H1 (cell line): ENCODE measurements at regions not wholly inside any gene's neighbourhood (a gene's known extent, or its start where the extent isn't known, plus 50 kb on each side); places are given as distances from the start of the nearest gene placed in this dataset.

Experiments used
- CTCF ChIA-PET: fragments of 300-600 bp; sonication (Branson Sonifier 250); formaldehyde crosslinking; loops from one replicate; lab custom pipeline; 2021; ENCODE audit not compliant: partially characterized antibody; lab: Charles Lee
- POLR2A ChIA-PET: fragments of 300-600 bp; sonication (Branson Sonifier 250); formaldehyde crosslinking; loops from one replicate; lab custom pipeline; 2021; ENCODE audit warnings: inconsistent platforms; ENCODE audit not compliant: partially characterized antibody; lab: Charles Lee
- DNase-seq, 2 experiments: peaks; one replicate each; pipeline versions ENCODE4 v3.0.0 to v3.0.0-alpha.2; 2010 to 2022; ENCODE audit warnings: low spot score in 2 of 2, low read depth in 1 of 2, mixed read lengths in 1 of 2
- FAIRE-seq: peaks from 2 replicates; lab custom pipeline; 2011; peaks lifted over from hg19 to GRCh38; lab: Jason Lieb, UNC
- H2AFZ ChIP-seq: 2 replicates; pipeline ENCODE4 v1.8.1; 2012; ENCODE audit warnings: low read length, inconsistent platforms
- H2AK5ac ChIP-seq: 2 replicates; pipeline ENCODE4 v1.6.1; 2013; ENCODE audit warnings: low read depth, low read length
- H2BK120ac ChIP-seq: replicated peaks from 2 replicates; pipeline ENCODE3; 2013; ENCODE audit warnings: low read depth, low read length, inconsistent platforms
- H2BK12ac ChIP-seq: 2 replicates; pipeline ENCODE4 v1.6.1; 2013; ENCODE audit warnings: low read depth, low read length
- H2BK15ac ChIP-seq: 2 replicates; pipeline ENCODE4 v1.6.1; 2013; ENCODE audit warnings: low read length
- H2BK20ac ChIP-seq: 2 replicates; pipeline ENCODE4 v1.6.1; 2013; ENCODE audit warnings: low read length
- H2BK5ac ChIP-seq: 2 replicates; pipeline ENCODE4 v1.6.1; 2013; ENCODE audit warnings: low read depth, low read length
- H3K14ac ChIP-seq: 2 replicates; pipeline ENCODE4 v1.6.1; 2013; ENCODE audit warnings: inconsistent platforms; ENCODE audit not compliant: insufficient read length
- H3K18ac ChIP-seq: 2 replicates; pipeline ENCODE4 v1.6.1; 2013; ENCODE audit warnings: low read length; ENCODE audit errors: extremely low read depth
- H3K23ac ChIP-seq: 2 replicates; pipeline ENCODE4 v1.6.1; 2013; ENCODE audit warnings: inconsistent platforms; ENCODE audit not compliant: insufficient read length
- H3K23me2 ChIP-seq: 2 replicates; pipeline ENCODE4 v1.6.1; 2013; ENCODE audit warnings: low read depth, low read length
- H3K27ac ChIP-seq: 2 replicates; pipeline ENCODE4 v1.6.1; 2011; ENCODE audit warnings: low read depth, low read length, inconsistent platforms
- H3K27me3 ChIP-seq, 4 experiments: replicated peaks in 1 of 4; 1 replicate in 1 of 4; 2 replicates in 3 of 4; pipeline versions ENCODE4 v1.6.1 to v1.8.1; 2011 to 2013; ENCODE audit warnings: low read length in 3 of 4, mild to moderate bottlenecking in 3 of 4, inconsistent platforms in 2 of 4, mixed read lengths in 2 of 4, moderate library complexity in 1 of 4; ENCODE audit not compliant: control insufficient read depth in 3 of 4, insufficient read depth in 3 of 4; ENCODE audit errors: extremely low read depth in 1 of 4
- H3K36me3 ChIP-seq, 4 experiments: 2 replicates each; pipeline versions ENCODE4 v1.6.1 to v1.8.1; 2011 to 2013; ENCODE audit warnings: mild to moderate bottlenecking in 4 of 4, low read length in 3 of 4, moderate library complexity in 2 of 4, control low read depth in 1 of 4, inconsistent platforms in 1 of 4; ENCODE audit not compliant: insufficient read depth in 4 of 4, control insufficient read depth in 2 of 4
- H3K4ac ChIP-seq: replicated peaks from 2 replicates; pipeline ENCODE3; 2013; ENCODE audit warnings: low read length, low read depth, mixed read lengths, inconsistent platforms; ENCODE audit not compliant: insufficient read length
- H3K4me1 ChIP-seq, 4 experiments: replicated peaks in 1 of 4; 1 replicate in 1 of 4; 2 replicates in 3 of 4; pipeline versions ENCODE4 v1.6.1 to v1.8.1; 2011 to 2013; ENCODE audit warnings: low read length in 3 of 4, inconsistent platforms in 2 of 4, mixed read lengths in 1 of 4; ENCODE audit not compliant: insufficient read depth in 4 of 4, control insufficient read depth in 3 of 4
- H3K4me2 ChIP-seq, 2 experiments: 2 replicates each; pipeline versions ENCODE4 v1.6.1 to v1.8.1; 2011 to 2013; ENCODE audit warnings: low read depth in 2 of 2, low read length in 2 of 2, control low read depth in 1 of 2, inconsistent platforms in 1 of 2, mild to moderate bottlenecking in 1 of 2; ENCODE audit not compliant: insufficient read depth in 1 of 2
- H3K4me3 ChIP-seq, 4 experiments: fragments of 200-600, 300-600 bp in 1 of 4; sonication (generic), shearing (Covaris generic), sonication (Bioruptor Twin) in 1 of 4; 2 replicates each; pipeline versions ENCODE4 v1.5.1 to v1.8.1; 2011 to 2016; ENCODE audit warnings: low read length in 4 of 4, low read depth in 3 of 4, control low read depth in 2 of 4, inconsistent platforms in 2 of 4, mild to moderate bottlenecking in 2 of 4, mixed read lengths in 1 of 4, moderate library complexity in 1 of 4; ENCODE audit not compliant: insufficient read depth in 2 of 4; ENCODE audit errors: extremely low read depth in 1 of 4
- H3K56ac ChIP-seq: replicated peaks from 2 replicates; pipeline ENCODE3; 2013; ENCODE audit warnings: low read depth, mild to moderate bottlenecking, mixed read lengths, low read length, inconsistent platforms; ENCODE audit not compliant: insufficient read length
- H3K79me1 ChIP-seq: 2 replicates; pipeline ENCODE4 v1.6.1; 2013; ENCODE audit warnings: low read depth, low read length, control low read depth
- H3K79me2 ChIP-seq, 2 experiments: 2 replicates each; pipeline versions ENCODE4 v1.6.1 to v1.8.1; 2012 to 2013; ENCODE audit warnings: low read length in 2 of 2, mild to moderate bottlenecking in 2 of 2, inconsistent platforms in 1 of 2; ENCODE audit not compliant: insufficient read depth in 2 of 2, control insufficient read depth in 1 of 2
- H3K9ac ChIP-seq, 4 experiments: replicated peaks in 1 of 4; 1 replicate in 1 of 4; 2 replicates in 3 of 4; pipeline versions ENCODE4 v1.6.1 to v1.8.1; 2011 to 2013; ENCODE audit warnings: low read depth in 3 of 4, low read length in 3 of 4, control low read depth in 2 of 4, mild to moderate bottlenecking in 2 of 4, moderate library complexity in 2 of 4, inconsistent platforms in 1 of 4; ENCODE audit errors: extremely low read depth in 1 of 4
- H3K9me3 ChIP-seq, 2 experiments: 2 replicates each; pipeline versions ENCODE4 v1.6.1 to v1.8.1; 2012 to 2013; ENCODE audit warnings: mild to moderate bottlenecking in 2 of 2, moderate library complexity in 2 of 2, control low read depth in 1 of 2, inconsistent platforms in 1 of 2, low read depth in 1 of 2, low read length in 1 of 2, mixed read lengths in 1 of 2; ENCODE audit not compliant: insufficient read depth in 2 of 2
- H4K20me1 ChIP-seq, 2 experiments: replicated peaks in 1 of 2; 2 replicates each; pipeline versions ENCODE3 to v1.8.1; 2011 to 2013; ENCODE audit warnings: inconsistent platforms in 2 of 2, low read length in 2 of 2, mild to moderate bottlenecking in 1 of 2; ENCODE audit not compliant: insufficient read depth in 2 of 2, control insufficient read depth in 1 of 2
- H4K5ac ChIP-seq: 2 replicates; pipeline ENCODE4 v1.6.1; 2013; ENCODE audit warnings: low read length, low read depth, mixed read lengths, inconsistent platforms; ENCODE audit not compliant: insufficient read length
- H4K8ac ChIP-seq: 2 replicates; pipeline ENCODE4 v1.8.0; 2013; ENCODE audit warnings: mild to moderate bottlenecking, moderate library complexity, low read length, inconsistent platforms; ENCODE audit not compliant: insufficient read depth; ENCODE audit errors: extremely low read depth
- H4K91ac ChIP-seq: replicated peaks from 2 replicates; pipeline ENCODE3; 2013; ENCODE audit warnings: low read length, mixed read lengths, inconsistent platforms; ENCODE audit not compliant: insufficient read length
- EGR1 ChIP-seq: IDR thresholded peaks from 2 replicates; pipeline ENCODE4 v1.6.1; 2011; ENCODE audit warnings: low read depth, low read length, borderline replicate concordance
- EZH2 ChIP-seq: fragments of 200-600 bp; sonication (generic); IDR thresholded peaks from 2 replicates; pipeline ENCODE4 v1.7.1; 2012; ENCODE audit warnings: low read depth, mild to moderate bottlenecking, moderate library complexity, low read length, inconsistent platforms; ENCODE audit not compliant: severe bottlenecking
- GTF2F1 ChIP-seq: IDR thresholded peaks from 2 replicates; pipeline ENCODE4 v1.6.1; 2012; ENCODE audit warnings: low read depth, low read length, improper control_type of control experiment, borderline replicate concordance
- JUN ChIP-seq: IDR thresholded peaks from 2 replicates; pipeline ENCODE4 v1.6.1; 2011; ENCODE audit warnings: low read depth, mild to moderate bottlenecking, improper control_type of control experiment, low read length
- KDM1A ChIP-seq: fragments of 200-600, 300-600 bp; sonication (generic); IDR thresholded peaks from 2 replicates; pipeline ENCODE4 v1.7.1; 2016; ENCODE audit warnings: mild to moderate bottlenecking, low read length, borderline replicate concordance
- KDM4A ChIP-seq: IDR thresholded peaks from one replicate; pipeline ENCODE4 v1.7.1; 2012; ENCODE audit warnings: low read depth, mild to moderate bottlenecking, moderate library complexity, low read length, inconsistent platforms; ENCODE audit not compliant: severe bottlenecking
- POU5F1 ChIP-seq: IDR thresholded peaks from 2 replicates; pipeline ENCODE4 v1.6.1; 2011; ENCODE audit warnings: low read depth, mild to moderate bottlenecking, low read length, moderate library complexity
- RBBP5 ChIP-seq: IDR thresholded peaks from 2 replicates; pipeline ENCODE4 v1.7.1; 2012; ENCODE audit warnings: low read depth, mild to moderate bottlenecking, inconsistent platforms, low read length, moderate library complexity, borderline replicate concordance
- RFX5 ChIP-seq: IDR thresholded peaks from 2 replicates; pipeline ENCODE4 v1.6.1; 2011; ENCODE audit warnings: low read depth, low read length, improper control_type of control experiment, borderline replicate concordance
- SIN3A ChIP-seq, 2 experiments: IDR thresholded peaks in 1 of 2; conservative IDR thresholded peaks in 1 of 2; 2 replicates each; pipeline ENCODE4 v1.6.1; 2011 to 2012; ENCODE audit warnings: low read length in 2 of 2, improper control_type of control experiment in 1 of 2, low read depth in 1 of 2, mild to moderate bottlenecking in 1 of 2
- SIRT6 ChIP-seq: IDR thresholded peaks from one replicate; pipeline ENCODE4 v1.7.1; 2012; ENCODE audit warnings: low read length, inconsistent platforms
- SP2 ChIP-seq: IDR thresholded peaks from 2 replicates; pipeline ENCODE4 v1.6.1; 2012; ENCODE audit warnings: mild to moderate bottlenecking, low read length, inconsistent platforms
- TF ChIP-seq, protein P1 (sequence below): IDR thresholded peaks from 2 replicates; pipeline ENCODE4 v1.6.1; 2011; ENCODE audit warnings: low read depth, mild to moderate bottlenecking, low read length; ENCODE audit not compliant: insufficient read depth
- TF ChIP-seq, protein P2 (sequence below): IDR thresholded peaks from 2 replicates; pipeline ENCODE4 v1.6.1; 2011; ENCODE audit warnings: low read length, improper control_type of control experiment

DNA sequence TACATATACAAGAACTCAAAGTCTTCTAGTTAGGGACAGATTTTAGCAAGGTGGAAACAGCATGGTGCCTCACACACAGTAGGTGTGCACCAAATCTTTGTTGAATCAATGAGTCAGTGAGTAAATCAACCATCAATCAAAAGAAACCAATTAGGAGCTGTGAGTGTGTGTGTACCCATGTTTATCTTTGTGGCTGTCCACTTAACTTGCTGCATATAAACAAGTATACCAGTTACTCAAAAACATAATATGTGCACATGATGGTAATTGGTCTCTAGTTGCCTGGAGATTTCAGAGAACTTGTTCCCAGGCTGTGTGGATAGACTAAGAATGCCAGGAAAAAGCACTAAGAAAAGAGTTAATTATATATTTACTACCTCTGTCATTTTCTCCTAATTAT, 272.2 kb upstream of the CCL2 start:
- H3K27me3 ChIP-seq = no peaks in the 10 kb centered on the region
- H3K4me1 ChIP-seq = peaks cover 0 to 3% (median 0%) of the 10 kb centered on the region in 4 experiments; a peak in 1 of 7 replicates
- no peak overlapping the region for H2BK120ac ChIP-seq
- no peaks in the 10 kb centered on the region for H3K23me2 ChIP-seq
- no peak overlapping the region for H2AK5ac ChIP-seq
- H3K23ac ChIP-seq = no peak overlapping the region
- H4K20me1 ChIP-seq = no peaks in the 10 kb centered on the region
- no peak overlapping the region for H2BK5ac ChIP-seq
- no peak overlapping the region for H4K5ac ChIP-seq
- no peaks in the 10 kb centered on the region for H3K79me1 ChIP-seq
- no peak overlapping the region for H2AFZ ChIP-seq
- H4K8ac ChIP-seq = no peak overlapping the region
- ChIA-PET CTCF (interaction anchor here (1.0 to 1.5 kb wide), 4 partner anchors 9 to 436 kb away, joined by 3 to 6 read pairs (median 3); no protein-coding TSS in a partner anchor), POLR2A (no interaction called here)
- no peaks in the 10 kb centered on the region for H3K79me2 ChIP-seq
- no peaks in the 10 kb centered on the region for H3K36me3 ChIP-seq
- H3K9me3 ChIP-seq = 0 out of 4 replicates have a peak, but pooled peaks cover 1 to 2% of the 10 kb centered on the region in 2 experiments
- H3K18ac ChIP-seq = no peak overlapping the region
- no peak overlapping the region for H3K27ac ChIP-seq
- H2BK20ac ChIP-seq = no peak overlapping the region
- H3K4me3 ChIP-seq = no peak overlapping the region
- H3K9ac ChIP-seq = no peak overlapping the region
- no peak overlapping the region for H4K91ac ChIP-seq
- DNase-seq (no peak), FAIRE-seq (no peak)
- no peak overlapping the region for H2BK12ac ChIP-seq
- no peak overlapping the region for H3K4me2 ChIP-seq
- no peak overlapping the region for H3K4ac ChIP-seq
- H3K14ac ChIP-seq = no peak overlapping the region
- H2BK15ac ChIP-seq = no peak overlapping the region
- no peak overlapping the region for H3K56ac ChIP-seq
- TF ChIP-seq SP2 = no peak
- no peak for TF ChIP-seq SIN3A (conservative IDR thresholded peaks at IDR 0.05 in 1 of 2, IDR thresholded peaks at IDR 0.05 in 1 of 2; ENCODE audit: low read depth in 1 of 2, low read length in 2 of 2)
- no peak for TF ChIP-seq GTF2F1
- no peak for TF ChIP-seq RBBP5
- TF ChIP-seq EGR1 = no peak
- no peak for TF ChIP-seq EZH2
- no peak for TF ChIP-seq KDM1A
- TF ChIP-seq, protein P1, sequence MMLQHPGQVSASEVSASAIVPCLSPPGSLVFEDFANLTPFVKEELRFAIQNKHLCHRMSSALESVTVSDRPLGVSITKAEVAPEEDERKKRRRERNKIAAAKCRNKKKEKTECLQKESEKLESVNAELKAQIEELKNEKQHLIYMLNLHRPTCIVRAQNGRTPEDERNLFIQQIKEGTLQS = no peak
- TF ChIP-seq RFX5 = no peak
- TF ChIP-seq KDM4A = no peak
- TF ChIP-seq JUN = no peak
- TF ChIP-seq SIRT6 = no peak
- TF ChIP-seq, protein P2, sequence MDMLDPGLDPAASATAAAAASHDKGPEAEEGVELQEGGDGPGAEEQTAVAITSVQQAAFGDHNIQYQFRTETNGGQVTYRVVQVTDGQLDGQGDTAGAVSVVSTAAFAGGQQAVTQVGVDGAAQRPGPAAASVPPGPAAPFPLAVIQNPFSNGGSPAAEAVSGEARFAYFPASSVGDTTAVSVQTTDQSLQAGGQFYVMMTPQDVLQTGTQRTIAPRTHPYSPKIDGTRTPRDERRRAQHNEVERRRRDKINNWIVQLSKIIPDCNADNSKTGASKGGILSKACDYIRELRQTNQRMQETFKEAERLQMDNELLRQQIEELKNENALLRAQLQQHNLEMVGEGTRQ = no peak
- no peak for TF ChIP-seq POU5F1
